ENCODE measurements at regions not wholly inside any gene's neighbourhood (a gene's known extent, or its start where the extent isn't known, plus 50 kb on each side); places are given as distances from the start of the nearest gene placed in this dataset.

GRCh38 chr3:36132214-36132613, 248.1 kb upstream of the STAC start:
- H3K4me3 ChIP-seq (ENCODE audit: insufficient read length, low read depth), result no peak overlapping the region
- H3K9ac ChIP-seq (ENCODE audit: insufficient read length, low read depth), result no peak overlapping the region
- no peaks in the 10 kb centered on the region for H3K4me1 ChIP-seq (ENCODE audit: insufficient read depth, insufficient read length)
- no peaks in the 10 kb centered on the region for H3K36me3 ChIP-seq (ENCODE audit: insufficient read depth, insufficient read length, low read length)
- peaks cover 6% of the 10 kb centered on the region; the same call in 1 of the 2 replicates for H3K9me3 ChIP-seq (ENCODE audit: insufficient read depth, low read length)
- no peaks in the 10 kb centered on the region for H3K27me3 ChIP-seq (ENCODE audit: insufficient read depth, insufficient read length)
- no peak for TF ChIP-seq YY1 (IDR thresholded peaks at IDR 0.05; ENCODE audit: insufficient read depth, insufficient read length)
- no peak for TF ChIP-seq ZNF274 (IDR thresholded peaks at IDR 0.05; ENCODE audit: low read depth, low read length)
- TF ChIP-seq SUZ12 (IDR thresholded peaks at IDR 0.05; ENCODE audit: extremely low read depth, insufficient read depth, insufficient read length), result no peak
- DNase-seq (ENCODE audit: low read depth, low spot score), result no peak

GRCh38 chr3:36135863-36136262, 244.4 kb upstream of the STAC start:
- TF ChIP-seq ZNF274 (IDR thresholded peaks at IDR 0.05; ENCODE audit: low read depth, low read length) (no peak), SUZ12 (IDR thresholded peaks at IDR 0.05; ENCODE audit: extremely low read depth, insufficient read depth, insufficient read length) (no peak), YY1 (IDR thresholded peaks at IDR 0.05; ENCODE audit: insufficient read depth, insufficient read length) (no peak)
- H3K36me3 ChIP-seq (ENCODE audit: insufficient read depth, insufficient read length, low read length), result no peaks in the 10 kb centered on the region
- DNase-seq (ENCODE audit: low read depth, low spot score), result no peak
- no peaks in the 10 kb centered on the region for H3K4me1 ChIP-seq (ENCODE audit: insufficient read depth, insufficient read length)
- no peak overlapping the region for H3K4me3 ChIP-seq (ENCODE audit: insufficient read length, low read depth)
- H3K9me3 ChIP-seq (ENCODE audit: insufficient read depth, low read length), result no peaks in the 10 kb centered on the region
- H3K9ac ChIP-seq (ENCODE audit: insufficient read length, low read depth), result no peak overlapping the region
- no peaks in the 10 kb centered on the region for H3K27me3 ChIP-seq (ENCODE audit: insufficient read depth, insufficient read length)

GRCh38 chr3:36142746-36143145, 237.6 kb upstream of the STAC start:
- Histone ChIP-seq H3K4me3 (ENCODE audit: insufficient read length, low read depth) (no peak overlapping the region), H3K9me3 (ENCODE audit: insufficient read depth, low read length) (no peaks in the 10 kb centered on the region), H3K4me1 (ENCODE audit: insufficient read depth, insufficient read length) (no peaks in the 10 kb centered on the region), H3K9ac (ENCODE audit: insufficient read length, low read depth) (no peak overlapping the region), H3K36me3 (ENCODE audit: insufficient read depth, insufficient read length, low read length) (no peaks in the 10 kb centered on the region), H3K27me3 (ENCODE audit: insufficient read depth, insufficient read length) (no peaks in the 10 kb centered on the region)
- no peak for TF ChIP-seq SUZ12 (IDR thresholded peaks at IDR 0.05; ENCODE audit: extremely low read depth, insufficient read depth, insufficient read length)
- no peak for TF ChIP-seq YY1 (IDR thresholded peaks at IDR 0.05; ENCODE audit: insufficient read depth, insufficient read length)
- no peak for TF ChIP-seq ZNF274 (IDR thresholded peaks at IDR 0.05; ENCODE audit: low read depth, low read length)
- DNase-seq (ENCODE audit: low read depth, low spot score), result no peak

GRCh38 chr3:36146404-36146803, 233.9 kb upstream of the STAC start:
- H3K27me3 ChIP-seq (ENCODE audit: insufficient read depth, insufficient read length), result no peaks in the 10 kb centered on the region
- H3K4me3 ChIP-seq (ENCODE audit: insufficient read length, low read depth), result no peak overlapping the region
- no peaks in the 10 kb centered on the region for H3K4me1 ChIP-seq (ENCODE audit: insufficient read depth, insufficient read length)
- H3K9me3 ChIP-seq (ENCODE audit: insufficient read depth, low read length), result no peaks in the 10 kb centered on the region
- DNase-seq (ENCODE audit: low read depth, low spot score), result no peak
- TF ChIP-seq ZNF274 (IDR thresholded peaks at IDR 0.05; ENCODE audit: low read depth, low read length), result no peak
- no peak for TF ChIP-seq YY1 (IDR thresholded peaks at IDR 0.05; ENCODE audit: insufficient read depth, insufficient read length)
- TF ChIP-seq SUZ12 (IDR thresholded peaks at IDR 0.05; ENCODE audit: extremely low read depth, insufficient read depth, insufficient read length), result no peak
- no peaks in the 10 kb centered on the region for H3K36me3 ChIP-seq (ENCODE audit: insufficient read depth, insufficient read length, low read length)
- H3K9ac ChIP-seq (ENCODE audit: insufficient read length, low read depth), result no peak overlapping the region

GRCh38 chr3:36147934-36148558, 232.3 kb upstream of the STAC start:
- no peak for TF ChIP-seq SUZ12 (IDR thresholded peaks at IDR 0.05; ENCODE audit: extremely low read depth, insufficient read depth, insufficient read length)
- no peak for TF ChIP-seq ZNF274 (IDR thresholded peaks at IDR 0.05; ENCODE audit: low read depth, low read length)
- TF ChIP-seq YY1 (IDR thresholded peaks at IDR 0.05; ENCODE audit: insufficient read depth, insufficient read length), result no peak
- Histone ChIP-seq H3K9ac (ENCODE audit: insufficient read length, low read depth) (no peak overlapping the region), H3K9me3 (ENCODE audit: insufficient read depth, low read length) (no peaks in the 10 kb centered on the region), H3K4me1 (ENCODE audit: insufficient read depth, insufficient read length) (no peaks in the 10 kb centered on the region), H3K4me3 (ENCODE audit: insufficient read length, low read depth) (no peak overlapping the region), H3K27me3 (ENCODE audit: insufficient read depth, insufficient read length) (no peaks in the 10 kb centered on the region), H3K36me3 (ENCODE audit: insufficient read depth, insufficient read length, low read length) (no peaks in the 10 kb centered on the region)
- DNase-seq (ENCODE audit: low read depth, low spot score), result no peak

- Histone ChIP-seq H3K27me3 (ENCODE audit: insufficient read depth, insufficient read length) (no peaks in the 10 kb centered on the region), H3K4me1 (ENCODE audit: insufficient read depth, insufficient read length) (no peaks in the 10 kb centered on the region), H3K9me3 (ENCODE audit: insufficient read depth, low read length) (no peaks in the 10 kb centered on the region), H3K4me3 (ENCODE audit: insufficient read length, low read depth) (no peak overlapping the region), H3K9ac (ENCODE audit: insufficient read length, low read depth) (no peak overlapping the region), H3K36me3 (ENCODE audit: insufficient read depth, insufficient read length, low read length) (no peaks in the 10 kb centered on the region)
- DNase-seq (ENCODE audit: low read depth, low spot score), result no peak
- TF ChIP-seq YY1 (IDR thresholded peaks at IDR 0.05; ENCODE audit: insufficient read depth, insufficient read length) (no peak), SUZ12 (IDR thresholded peaks at IDR 0.05; ENCODE audit: extremely low read depth, insufficient read depth, insufficient read length) (no peak), ZNF274 (IDR thresholded peaks at IDR 0.05; ENCODE audit: low read depth, low read length) (no peak)
Measured at GRCh38 chr3:36149447-36149865, 230.8 kb upstream of the STAC start.

- Histone ChIP-seq H3K4me1 (ENCODE audit: insufficient read depth, insufficient read length) (no peaks in the 10 kb centered on the region), H3K4me3 (ENCODE audit: insufficient read length, low read depth) (no peak overlapping the region), H3K9ac (ENCODE audit: insufficient read length, low read depth) (no peak overlapping the region), H3K36me3 (ENCODE audit: insufficient read depth, insufficient read length, low read length) (no peaks in the 10 kb centered on the region), H3K27me3 (ENCODE audit: insufficient read depth, insufficient read length) (no peaks in the 10 kb centered on the region), H3K9me3 (ENCODE audit: insufficient read depth, low read length) (no peaks in the 10 kb centered on the region)
- DNase-seq (ENCODE audit: low read depth, low spot score), result no peak
- TF ChIP-seq YY1 (IDR thresholded peaks at IDR 0.05; ENCODE audit: insufficient read depth, insufficient read length) (no peak), ZNF274 (IDR thresholded peaks at IDR 0.05; ENCODE audit: low read depth, low read length) (no peak), SUZ12 (IDR thresholded peaks at IDR 0.05; ENCODE audit: extremely low read depth, insufficient read depth, insufficient read length) (no peak)
Measured at GRCh38 chr3:36155515-36155914, 224.8 kb upstream of the STAC start.
